H9 (cell line): ENCODE measurements at regions not wholly inside any gene's neighbourhood (a gene's known extent, or its start where the extent isn't known, plus 50 kb on each side); places are given as distances from the start of the nearest gene placed in this dataset.

ENCODE experiments used
- DNase-seq: peaks from one replicate; pipeline ENCODE4 v3.0.0-alpha.2; 2017
- H2AFZ ChIP-seq: one replicate; pipeline ENCODE4 v1.6.1; 2013; ENCODE audit warnings: mild to moderate bottlenecking, low read length, control low read depth, moderate library complexity
- H2AK5ac ChIP-seq: 2 replicates; pipeline ENCODE4 v1.6.1; 2013; ENCODE audit warnings: low read length, control low read depth, mixed read lengths; ENCODE audit not compliant: insufficient read length
- H2BK120ac ChIP-seq: one replicate; pipeline ENCODE4 v1.6.1; 2013; ENCODE audit warnings: low read depth, mild to moderate bottlenecking, low read length, control low read depth, inconsistent platforms; ENCODE audit not compliant: poor library complexity, severe bottlenecking
- H2BK12ac ChIP-seq: 2 replicates; pipeline ENCODE4 v1.6.1; 2013; ENCODE audit warnings: low read length, control low read depth, mixed read lengths, low read depth; ENCODE audit not compliant: insufficient read length
- H2BK15ac ChIP-seq: 2 replicates; pipeline ENCODE4 v1.6.1; 2013; ENCODE audit warnings: low read depth, low read length, control low read depth
- H2BK20ac ChIP-seq: one replicate; pipeline ENCODE4 v1.6.1; 2013; ENCODE audit warnings: low read depth, mild to moderate bottlenecking, low read length, control low read depth, inconsistent platforms; ENCODE audit not compliant: poor library complexity, severe bottlenecking
- H2BK5ac ChIP-seq: 2 replicates; pipeline ENCODE4 v1.6.1; 2013; ENCODE audit warnings: low read length, control low read depth, mixed read lengths; ENCODE audit not compliant: insufficient read length
- H3K14ac ChIP-seq: 2 replicates; pipeline ENCODE4 v1.6.1; 2013; ENCODE audit warnings: low read length, control low read depth; ENCODE audit not compliant: insufficient read depth
- H3K18ac ChIP-seq: 2 replicates; pipeline ENCODE4 v1.6.1; 2013; ENCODE audit warnings: low read depth, mild to moderate bottlenecking, mixed read lengths, low read length, control low read depth; ENCODE audit not compliant: insufficient read length
- H3K23ac ChIP-seq: 2 replicates; pipeline ENCODE4 v1.6.1; 2013; ENCODE audit warnings: low read length, control low read depth, mixed read lengths, low read depth; ENCODE audit not compliant: insufficient read length
- H3K23me2 ChIP-seq: 2 replicates; pipeline ENCODE4 v1.6.1; 2013; ENCODE audit warnings: low read depth, mild to moderate bottlenecking, mixed read lengths, low read length, control low read depth; ENCODE audit not compliant: insufficient read length, poor library complexity, severe bottlenecking
- H3K27ac ChIP-seq: 2 replicates; pipeline ENCODE4 v1.5.1; 2013; ENCODE audit warnings: low read length, control low read depth, mixed read lengths, low read depth; ENCODE audit not compliant: insufficient read length
- H3K27me3 ChIP-seq: 2 replicates; pipeline ENCODE4 v1.6.1; 2013; ENCODE audit warnings: low read length, control low read depth, inconsistent platforms; ENCODE audit not compliant: insufficient read depth
- H3K4ac ChIP-seq: 2 replicates; pipeline ENCODE4 v1.6.1; 2013; ENCODE audit warnings: low read depth, mild to moderate bottlenecking, control low read depth, inconsistent platforms, low read length, moderate library complexity
- H3K4me1 ChIP-seq: 2 replicates; pipeline ENCODE4 v1.6.1; 2013; ENCODE audit warnings: low read length, control low read depth, inconsistent platforms; ENCODE audit not compliant: insufficient read depth
- H3K4me2 ChIP-seq: 2 replicates; pipeline ENCODE4 v1.6.1; 2013; ENCODE audit warnings: low read length, control low read depth, mixed read lengths; ENCODE audit not compliant: insufficient read length, insufficient read depth
- H3K56ac ChIP-seq: 2 replicates; pipeline ENCODE4 v1.6.1; 2013; ENCODE audit warnings: low read depth, mild to moderate bottlenecking, mixed read lengths, low read length, control low read depth; ENCODE audit not compliant: insufficient read length
- H3K79me1 ChIP-seq: 2 replicates; pipeline ENCODE4 v1.6.1; 2013; ENCODE audit warnings: low read depth, mild to moderate bottlenecking, moderate library complexity, low read length, control low read depth, inconsistent platforms; ENCODE audit not compliant: insufficient read depth, poor library complexity, severe bottlenecking
- H3K79me2 ChIP-seq: 2 replicates; pipeline ENCODE4 v1.6.1; 2013; ENCODE audit warnings: low read length, control low read depth, inconsistent platforms; ENCODE audit not compliant: insufficient read depth
- H3K9ac ChIP-seq: 2 replicates; pipeline ENCODE4 v1.6.1; 2013; ENCODE audit warnings: low read length, control low read depth, mixed read lengths; ENCODE audit not compliant: insufficient read length; ENCODE audit errors: extremely low read depth
- H3K9me3 ChIP-seq: one replicate; pipeline ENCODE4 v1.6.1; 2013; ENCODE audit warnings: low read depth, low read length, inconsistent platforms; ENCODE audit not compliant: control insufficient read depth
- H3T11ph ChIP-seq: one replicate; pipeline ENCODE4 v1.6.1; 2013; ENCODE audit warnings: mild to moderate bottlenecking, low read length, control low read depth, inconsistent platforms
- H4K20me1 ChIP-seq: one replicate; pipeline ENCODE4 v1.6.1; 2013; ENCODE audit not compliant: control insufficient read depth, insufficient read length, insufficient read depth
- H4K5ac ChIP-seq: 2 replicates; pipeline ENCODE4 v1.6.1; 2013; ENCODE audit warnings: low read depth, mild to moderate bottlenecking, mixed read lengths, low read length, control low read depth; ENCODE audit not compliant: insufficient read length
- H4K8ac ChIP-seq: replicated peaks from 2 replicates; pipeline ENCODE4 v1.6.1; 2013; ENCODE audit warnings: low read length, control low read depth, mixed read lengths, low read depth; ENCODE audit not compliant: insufficient read length
- H4K91ac ChIP-seq: 2 replicates; pipeline ENCODE4 v1.6.1; 2013; ENCODE audit warnings: low read depth, mild to moderate bottlenecking, moderate library complexity, mixed read lengths, low read length, control low read depth; ENCODE audit not compliant: insufficient read length
- H3K27ac Mint-ChIP-seq, 3 experiments: 2 replicates in 2 of 3; 3 replicates in 1 of 3; pipeline ENCODE4 v1.8.0; 2020 to 2021; ENCODE audit warnings: mixed read lengths in 3 of 3, mild to moderate bottlenecking in 1 of 3, moderate library complexity in 1 of 3
- H3K27me3 Mint-ChIP-seq: 2 replicates; pipeline ENCODE4 v1.8.0; 2021; ENCODE audit warnings: low read depth, mild to moderate bottlenecking, moderate library complexity, mixed read lengths
- H3K36me3 Mint-ChIP-seq, 3 experiments: 2 replicates in 2 of 3; 3 replicates in 1 of 3; pipeline ENCODE4 v1.8.0; 2020 to 2021; ENCODE audit warnings: low read depth in 3 of 3, mixed read lengths in 3 of 3; ENCODE audit not compliant: insufficient read depth in 1 of 3
- H3K4me1 Mint-ChIP-seq, 2 experiments: 2 replicates each; pipeline ENCODE4 v1.8.0; 2020; ENCODE audit warnings: mixed read lengths in 2 of 2
- H3K4me3 Mint-ChIP-seq, 2 experiments: 2 replicates in 1 of 2; 3 replicates in 1 of 2; pipeline ENCODE4 v1.8.0; 2020 to 2021; ENCODE audit warnings: mild to moderate bottlenecking in 2 of 2, mixed read lengths in 2 of 2, moderate library complexity in 1 of 2
- H3K9me3 Mint-ChIP-seq, 2 experiments: 2 replicates in 1 of 2; 3 replicates in 1 of 2; pipeline ENCODE4 v1.8.0; 2020; ENCODE audit warnings: mild to moderate bottlenecking in 2 of 2, mixed read lengths in 2 of 2, moderate library complexity in 1 of 2
- WGBS: extraction: QIAGEN DNeasy Blood & Tissue Kit; methylation state at CpG from one replicate; pipeline ENCODE4 v1.1.7; 2013; ENCODE audit warnings: missing lambda C conversion rate, low lambda C conversion rate, mixed read lengths; ENCODE audit not compliant: insufficient read length; ENCODE audit errors: extremely low coverage; 5-methylcytosine and 5-hydroxymethylcytosine counted together
- TF ChIP-seq, protein P1 (sequence below): fragments of 200-600 bp; sonication (generic); conservative IDR thresholded peaks from 3 replicates; pipeline ENCODE4 v1.8.0; 2021; ENCODE audit warnings: antibody characterized with exemption, mild to moderate bottlenecking

DNA sequence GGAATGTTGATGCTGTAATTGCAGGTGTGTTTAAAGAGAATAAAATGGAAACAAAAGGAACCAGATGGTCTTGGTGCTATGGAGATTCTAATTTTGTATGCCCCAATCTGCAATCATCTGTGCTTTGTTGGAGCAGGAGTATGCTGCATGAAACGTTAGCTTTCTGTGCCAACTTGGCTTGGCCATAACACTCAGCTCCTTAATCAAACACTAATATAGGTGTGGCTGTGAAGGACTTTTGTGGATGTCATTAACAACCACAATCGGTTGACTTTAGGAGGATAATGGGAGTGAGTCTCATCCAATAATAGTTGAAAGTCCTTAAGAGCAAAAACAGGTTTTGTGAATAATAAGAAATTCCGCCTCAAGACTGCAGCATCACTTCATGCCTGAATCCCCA, 399.2 kb downstream of the NLGN4X start:
- no peaks in the 10 kb centered on the region for H3K79me1 ChIP-seq
- no peaks in the 10 kb centered on the region for H3K79me2 ChIP-seq
- H3K36me3 Mint-ChIP-seq: no peaks in the 10 kb centered on the region
- H3K27ac ChIP-seq: no peak overlapping the region
- H3K27me3 Mint-ChIP-seq: peaks cover 18% of the 10 kb centered on the region
- H3K23ac ChIP-seq: no peak overlapping the region
- no peaks in the 10 kb centered on the region for H3K9me3 ChIP-seq
- no peak overlapping the region for H3K4me3 Mint-ChIP-seq
- no peak overlapping the region for H4K91ac ChIP-seq
- TF ChIP-seq, protein P1, sequence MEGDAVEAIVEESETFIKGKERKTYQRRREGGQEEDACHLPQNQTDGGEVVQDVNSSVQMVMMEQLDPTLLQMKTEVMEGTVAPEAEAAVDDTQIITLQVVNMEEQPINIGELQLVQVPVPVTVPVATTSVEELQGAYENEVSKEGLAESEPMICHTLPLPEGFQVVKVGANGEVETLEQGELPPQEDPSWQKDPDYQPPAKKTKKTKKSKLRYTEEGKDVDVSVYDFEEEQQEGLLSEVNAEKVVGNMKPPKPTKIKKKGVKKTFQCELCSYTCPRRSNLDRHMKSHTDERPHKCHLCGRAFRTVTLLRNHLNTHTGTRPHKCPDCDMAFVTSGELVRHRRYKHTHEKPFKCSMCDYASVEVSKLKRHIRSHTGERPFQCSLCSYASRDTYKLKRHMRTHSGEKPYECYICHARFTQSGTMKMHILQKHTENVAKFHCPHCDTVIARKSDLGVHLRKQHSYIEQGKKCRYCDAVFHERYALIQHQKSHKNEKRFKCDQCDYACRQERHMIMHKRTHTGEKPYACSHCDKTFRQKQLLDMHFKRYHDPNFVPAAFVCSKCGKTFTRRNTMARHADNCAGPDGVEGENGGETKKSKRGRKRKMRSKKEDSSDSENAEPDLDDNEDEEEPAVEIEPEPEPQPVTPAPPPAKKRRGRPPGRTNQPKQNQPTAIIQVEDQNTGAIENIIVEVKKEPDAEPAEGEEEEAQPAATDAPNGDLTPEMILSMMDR: no peak
- peaks cover 6 to 11% of the 10 kb centered on the region in 2 experiments; a peak in 2 of 4 replicates for H3K4me1 Mint-ChIP-seq
- no peaks in the 10 kb centered on the region for H3K9me3 Mint-ChIP-seq
- no peak for DNase-seq
- H2BK20ac ChIP-seq: no peak overlapping the region
- no peak overlapping the region for H3K14ac ChIP-seq
- H4K8ac ChIP-seq: no peak overlapping the region
- no peak overlapping the region for H2AK5ac ChIP-seq
- no peak overlapping the region for H3K27ac Mint-ChIP-seq
- no peak overlapping the region for H4K5ac ChIP-seq
- H3T11ph ChIP-seq: no peak overlapping the region
- H2AFZ ChIP-seq: no peak overlapping the region
- H3K56ac ChIP-seq: no peak overlapping the region
- H3K4ac ChIP-seq: no peak overlapping the region
- H4K20me1 ChIP-seq: no peaks in the 10 kb centered on the region
- WGBS: no CpG with 5 or more reads among the region's 3 CpGs
- no peak overlapping the region for H2BK120ac ChIP-seq
- no peak overlapping the region for H3K9ac ChIP-seq
- no peaks in the 10 kb centered on the region for H3K23me2 ChIP-seq
- no peak overlapping the region for H2BK12ac ChIP-seq
- no peaks in the 10 kb centered on the region for H3K27me3 ChIP-seq
- H2BK5ac ChIP-seq: no peak overlapping the region
- no peak overlapping the region for H3K4me2 ChIP-seq
- no peak overlapping the region for H3K18ac ChIP-seq
- H2BK15ac ChIP-seq: no peak overlapping the region
- no peaks in the 10 kb centered on the region; the same call in 1 of the 2 replicates for H3K4me1 ChIP-seq
